Dendritic cell treated with granulocyte-macrophage colony-stimulating factor and Interleukin-4, amounts not matched to agents 40 ng/mL and 50 ng/mL, for 4 days (primary cell): ENCODE measurements at regions not wholly inside any gene's neighbourhood (a gene's known extent, or its start where the extent isn't known, plus 50 kb on each side); places are given as distances from the start of the nearest gene placed in this dataset.

Experiments used
- H3K27ac Mint-ChIP-seq: one replicate; pipeline ENCODE4 v1.8.0; 2022; ENCODE audit warnings: mild to moderate bottlenecking, mixed read lengths
- H3K27me3 Mint-ChIP-seq: one replicate; pipeline ENCODE4 v1.8.0; 2022; ENCODE audit warnings: mild to moderate bottlenecking, mixed read lengths
- H3K36me3 Mint-ChIP-seq: one replicate; pipeline ENCODE4 v1.8.0; 2022; ENCODE audit warnings: low read depth, mixed read lengths
- H3K4me1 Mint-ChIP-seq: one replicate; pipeline ENCODE4 v1.8.0; 2022; ENCODE audit warnings: low read depth, mixed read lengths
- H3K4me3 Mint-ChIP-seq: one replicate; pipeline ENCODE4 v1.8.0; 2022; ENCODE audit warnings: mild to moderate bottlenecking, moderate library complexity, mixed read lengths
- H3K9me3 Mint-ChIP-seq: one replicate; pipeline ENCODE4 v1.8.0; 2022; ENCODE audit warnings: mixed read lengths
- intact Hi-C: fragments of 100-400 bp; cut with micrococcal nuclease; formaldehyde crosslinking; loops from one replicate; pipeline ENCODE4 v1.15.0; 2022

DNA sequence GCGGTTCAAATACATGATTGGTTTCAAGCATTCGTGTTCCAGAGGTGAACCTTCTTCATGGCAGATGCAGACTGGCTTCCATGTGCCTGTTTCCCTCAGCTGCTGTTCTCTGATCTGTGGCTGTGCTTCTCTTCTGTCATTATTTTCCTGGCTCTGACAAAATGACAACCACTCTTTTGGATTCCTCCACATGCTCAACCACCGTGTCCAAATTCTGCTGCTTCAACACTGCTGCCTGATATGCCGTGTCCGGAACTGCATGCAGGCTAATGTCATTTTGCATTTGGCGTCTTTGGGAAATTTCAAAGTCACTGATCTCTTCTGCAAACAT lies 368.7 kb upstream of the ZNF608 start:
- H3K27ac Mint-ChIP-seq, result no peak overlapping the region
- H3K4me1 Mint-ChIP-seq, result peaks cover 7% of the 10 kb centered on the region

DNA sequence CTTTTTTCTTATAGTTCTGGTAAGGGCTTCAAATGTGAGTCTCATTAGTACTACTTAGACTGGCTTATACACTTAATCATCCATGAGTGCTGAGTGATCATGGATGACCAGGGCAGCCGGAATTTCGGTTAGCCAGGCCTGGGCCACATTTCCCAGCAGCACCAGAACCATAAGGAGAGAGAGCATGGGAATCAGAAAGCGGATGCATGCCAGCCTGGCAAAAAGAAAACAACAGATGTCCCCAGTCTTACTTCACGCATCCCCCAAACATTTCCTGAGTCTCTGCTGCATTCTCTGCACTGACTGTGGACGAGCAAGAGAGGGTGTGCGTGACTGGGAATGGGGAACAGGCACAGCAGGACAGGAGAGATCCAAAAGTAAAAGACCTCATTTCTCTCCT lies 371.1 kb upstream of the ZNF608 start:
- H3K27ac Mint-ChIP-seq, result no peak overlapping the region
- no peaks in the 10 kb centered on the region for H3K36me3 Mint-ChIP-seq
- H3K4me1 Mint-ChIP-seq, result peaks cover 7% of the 10 kb centered on the region
- peaks cover 17% of the 10 kb centered on the region for H3K27me3 Mint-ChIP-seq
- intact Hi-C loops, result no loop called here
- no peaks in the 10 kb centered on the region for H3K9me3 Mint-ChIP-seq
- no peak overlapping the region for H3K4me3 Mint-ChIP-seq

More for the DNA sequence above, 368.7 kb upstream of the ZNF608 start:
- intact Hi-C loops, result no loop called here
- Mint-ChIP-seq H3K27me3 (peaks cover 17% of the 10 kb centered on the region), H3K36me3 (no peaks in the 10 kb centered on the region), H3K4me3 (no peak overlapping the region), H3K9me3 (peaks cover 12% of the 10 kb centered on the region)

DNA sequence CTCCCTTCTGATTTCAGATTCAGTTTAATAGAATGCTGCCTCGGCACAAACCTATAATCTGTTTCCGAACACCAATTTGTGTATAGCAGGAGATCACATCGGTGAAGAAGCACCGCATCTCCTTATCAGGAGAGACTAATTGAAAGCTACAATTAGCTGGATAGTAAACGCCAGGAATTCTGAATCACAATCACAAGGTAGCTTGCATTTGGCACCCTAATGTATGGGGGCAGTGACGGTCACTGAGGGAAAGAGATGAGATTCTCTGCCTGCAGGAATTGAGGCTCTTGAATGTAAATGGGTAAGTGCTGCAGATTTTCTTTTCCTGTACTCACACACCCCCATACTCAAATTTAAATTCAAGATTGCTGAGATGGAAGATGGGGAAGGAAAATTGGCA lies 373.6 kb upstream of the ZNF608 start:
- no peaks in the 10 kb centered on the region for H3K9me3 Mint-ChIP-seq
- H3K4me3 Mint-ChIP-seq, result no peak overlapping the region
- H3K27ac Mint-ChIP-seq, result no peak overlapping the region
- H3K27me3 Mint-ChIP-seq, result peaks cover 15% of the 10 kb centered on the region
- intact Hi-C loops, result no loop called here
- H3K36me3 Mint-ChIP-seq, result no peaks in the 10 kb centered on the region
- no peaks in the 10 kb centered on the region for H3K4me1 Mint-ChIP-seq

DNA sequence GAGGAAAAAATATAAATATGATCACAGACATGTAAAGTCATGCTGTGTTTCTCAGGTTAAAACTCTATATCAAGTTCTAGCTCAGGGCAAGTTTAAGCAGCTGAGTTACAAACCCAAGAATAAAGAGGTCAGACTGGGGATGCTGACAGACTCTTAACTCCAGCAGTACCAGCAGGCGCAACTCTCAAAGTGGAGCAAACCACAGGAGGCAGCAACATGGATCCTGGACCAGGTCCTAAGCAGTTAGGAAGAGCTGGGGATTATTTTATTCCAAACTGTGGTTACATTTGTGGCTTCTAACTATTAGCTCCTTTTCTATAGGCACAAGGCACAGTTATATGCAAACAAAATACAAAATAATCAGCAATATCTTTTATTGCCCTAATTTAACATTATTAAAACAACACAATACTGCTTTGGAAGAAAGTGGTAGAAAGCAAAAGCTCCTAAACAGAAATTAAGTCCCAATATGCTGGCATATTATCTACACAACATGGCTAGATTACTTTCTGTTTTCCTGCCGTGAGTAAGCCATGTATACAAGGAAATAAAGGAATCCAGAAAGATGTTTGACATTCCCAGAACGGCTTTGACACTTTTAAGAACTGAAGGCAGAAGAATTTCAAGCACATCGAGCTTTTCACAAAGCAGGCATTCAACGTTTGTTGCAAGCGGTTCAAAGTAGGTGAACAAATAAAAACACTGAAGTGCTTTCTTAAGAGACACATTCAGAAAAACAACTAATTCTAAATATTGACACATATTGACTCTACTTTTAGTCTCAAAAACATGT lies 378.8 kb upstream of the ZNF608 start:
- Mint-ChIP-seq H3K36me3 (no peaks in the 10 kb centered on the region), H3K4me1 (no peaks in the 10 kb centered on the region), H3K27ac (no peak overlapping the region), H3K4me3 (no peak overlapping the region), H3K27me3 (no peaks in the 10 kb centered on the region), H3K9me3 (no peaks in the 10 kb centered on the region)
- intact Hi-C loops, result no loop called here

DNA sequence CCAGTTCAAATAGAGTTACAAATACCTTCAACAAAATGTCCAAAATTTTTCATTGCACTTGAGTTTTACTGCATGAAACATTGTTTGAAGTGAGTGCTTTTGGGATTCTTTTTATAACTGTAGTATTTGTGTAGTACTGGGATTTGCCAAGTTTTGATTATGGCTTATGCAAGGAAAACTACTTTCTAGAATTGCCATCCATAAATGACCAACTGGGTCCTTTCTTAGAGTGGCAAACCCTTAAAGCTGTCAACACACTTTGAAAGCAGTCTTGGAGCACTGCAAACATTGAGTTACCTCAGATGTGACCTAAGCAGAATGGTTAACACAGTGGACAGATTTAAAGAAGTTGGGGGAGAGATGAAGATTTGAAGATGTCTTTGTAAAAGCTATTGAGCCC lies 379.6 kb upstream of the ZNF608 start:
- Mint-ChIP-seq H3K27ac (no peak overlapping the region), H3K9me3 (no peaks in the 10 kb centered on the region), H3K27me3 (no peaks in the 10 kb centered on the region), H3K36me3 (no peaks in the 10 kb centered on the region), H3K4me3 (no peak overlapping the region), H3K4me1 (no peaks in the 10 kb centered on the region)
- intact Hi-C loops, result no loop called here

DNA sequence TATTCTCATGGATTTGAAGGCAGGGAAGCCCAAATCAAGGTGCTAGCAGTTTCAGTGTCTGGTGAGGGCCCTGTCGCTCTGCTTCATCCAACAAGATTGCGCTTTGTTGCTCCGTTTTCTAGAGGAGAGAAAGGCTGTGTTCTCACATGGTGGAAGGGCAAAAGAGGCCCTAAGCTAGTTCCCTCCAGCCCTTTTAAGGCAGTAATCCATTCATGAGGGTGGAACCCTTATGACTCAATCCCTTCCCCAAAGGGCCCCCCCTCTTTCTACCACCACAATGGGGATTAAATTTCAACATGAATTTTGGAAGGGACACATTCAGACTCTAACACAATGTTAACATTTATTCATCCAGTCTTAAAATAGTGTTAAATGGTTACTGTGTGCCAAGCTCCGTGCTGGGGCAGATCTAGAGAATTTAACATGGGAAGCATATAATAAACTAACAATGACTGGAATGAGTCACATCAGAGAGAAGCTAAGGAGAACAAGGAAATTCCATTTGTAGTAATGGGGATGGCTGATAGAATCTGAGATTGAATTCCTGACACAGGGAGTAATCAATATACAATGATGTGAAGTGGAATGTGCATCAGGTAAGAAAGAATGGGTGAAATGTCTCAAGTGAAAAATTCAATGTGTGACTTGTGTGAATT lies 382.8 kb upstream of the ZNF608 start:
- Mint-ChIP-seq H3K27me3 (no peaks in the 10 kb centered on the region), H3K9me3 (no peaks in the 10 kb centered on the region), H3K27ac (no peak overlapping the region), H3K4me3 (no peak overlapping the region), H3K36me3 (no peaks in the 10 kb centered on the region), H3K4me1 (no peaks in the 10 kb centered on the region)
- intact Hi-C loops, result no loop called here

DNA sequence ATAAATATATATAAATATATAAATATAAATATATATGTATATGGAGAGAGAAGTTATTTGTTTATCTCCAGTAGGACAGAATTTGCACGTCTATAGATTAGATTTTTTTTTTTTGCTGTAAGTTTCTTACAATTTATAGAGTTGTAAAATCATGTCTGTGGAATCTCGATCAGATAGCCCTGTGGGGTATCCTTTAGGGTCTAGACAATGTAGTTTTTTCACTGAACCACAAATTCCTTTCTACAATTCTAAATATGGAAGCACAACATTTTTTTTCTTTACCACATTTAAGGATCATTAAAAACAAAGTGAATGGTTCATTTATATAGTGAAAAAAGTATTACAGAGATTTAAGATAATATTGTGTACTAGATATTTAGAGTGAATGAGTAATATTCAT lies 384.2 kb upstream of the ZNF608 start:
- Mint-ChIP-seq H3K36me3 (no peaks in the 10 kb centered on the region), H3K4me1 (no peaks in the 10 kb centered on the region), H3K4me3 (no peak overlapping the region), H3K27me3 (no peaks in the 10 kb centered on the region), H3K9me3 (no peaks in the 10 kb centered on the region), H3K27ac (no peak overlapping the region)
- intact Hi-C loops, result no loop called here

DNA sequence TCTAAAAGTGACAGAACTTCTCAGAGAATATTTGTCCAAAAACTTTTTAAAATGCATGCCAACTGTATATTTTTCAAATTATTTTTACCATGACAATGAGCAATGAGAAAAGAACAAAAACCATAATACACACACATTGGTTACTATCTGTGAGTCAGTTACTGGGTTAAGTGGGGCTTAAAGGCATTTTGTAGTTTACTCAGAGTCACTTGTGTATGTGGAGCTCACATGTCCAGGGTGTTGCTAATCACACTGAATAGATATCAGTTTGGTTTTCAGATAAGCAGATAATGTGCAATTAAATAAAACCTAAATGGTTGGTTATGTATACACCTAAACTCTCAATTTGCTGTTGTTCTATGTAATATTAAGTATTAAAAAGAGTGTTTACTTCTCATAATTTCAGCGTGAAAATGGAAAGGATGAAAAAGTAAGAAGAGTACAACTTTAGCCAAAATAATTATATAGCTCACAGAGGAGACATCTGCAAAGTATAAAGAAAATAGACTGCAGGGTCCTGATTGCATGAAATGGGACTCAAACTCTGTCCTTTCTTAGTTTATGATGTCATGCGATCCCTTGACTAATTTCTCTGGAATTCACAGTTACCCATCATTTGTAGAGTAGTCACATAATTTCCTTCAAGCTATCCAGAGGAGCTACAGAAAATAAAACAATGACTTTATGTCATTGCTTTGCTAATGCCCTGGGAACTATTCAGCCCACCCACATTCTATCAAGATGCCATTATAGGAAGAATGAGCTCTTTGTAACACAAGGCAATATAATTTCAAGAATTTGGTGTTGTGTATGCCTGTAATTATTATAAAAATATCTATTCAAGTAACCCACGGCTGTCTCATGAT lies 388.0 kb upstream of the ZNF608 start:
- H3K4me3 Mint-ChIP-seq, result no peak overlapping the region
- peaks cover 8% of the 10 kb centered on the region for H3K9me3 Mint-ChIP-seq
- intact Hi-C loops, result no loop called here
- H3K36me3 Mint-ChIP-seq, result no peaks in the 10 kb centered on the region
- no peak overlapping the region for H3K27ac Mint-ChIP-seq
- H3K4me1 Mint-ChIP-seq, result no peaks in the 10 kb centered on the region
- H3K27me3 Mint-ChIP-seq, result no peaks in the 10 kb centered on the region

DNA sequence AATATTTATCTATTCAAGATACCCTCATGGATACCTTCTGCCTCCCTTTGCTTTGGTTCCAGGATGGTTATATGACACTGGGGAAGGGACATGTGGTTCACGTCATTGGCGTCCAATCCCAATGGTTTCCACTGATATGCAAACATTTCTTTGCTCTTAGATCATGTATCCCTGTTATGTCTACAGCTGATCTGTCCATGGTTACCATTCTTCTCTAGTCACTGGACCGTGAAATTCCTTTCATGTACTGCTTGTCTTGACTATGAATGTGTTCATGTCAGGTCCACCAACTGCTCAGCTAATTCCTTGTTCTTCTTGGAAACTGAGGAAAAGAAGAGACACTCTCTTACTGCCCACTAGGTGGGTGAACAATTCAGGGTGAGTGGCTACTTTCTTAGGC lies 391.1 kb upstream of the ZNF608 start:
- H3K4me3 Mint-ChIP-seq, result no peak overlapping the region
- no peak overlapping the region for H3K27ac Mint-ChIP-seq
- no peaks in the 10 kb centered on the region for H3K36me3 Mint-ChIP-seq
- peaks cover 8% of the 10 kb centered on the region for H3K9me3 Mint-ChIP-seq
- no peaks in the 10 kb centered on the region for H3K4me1 Mint-ChIP-seq
- intact Hi-C loops, result no loop called here
- no peaks in the 10 kb centered on the region for H3K27me3 Mint-ChIP-seq

DNA sequence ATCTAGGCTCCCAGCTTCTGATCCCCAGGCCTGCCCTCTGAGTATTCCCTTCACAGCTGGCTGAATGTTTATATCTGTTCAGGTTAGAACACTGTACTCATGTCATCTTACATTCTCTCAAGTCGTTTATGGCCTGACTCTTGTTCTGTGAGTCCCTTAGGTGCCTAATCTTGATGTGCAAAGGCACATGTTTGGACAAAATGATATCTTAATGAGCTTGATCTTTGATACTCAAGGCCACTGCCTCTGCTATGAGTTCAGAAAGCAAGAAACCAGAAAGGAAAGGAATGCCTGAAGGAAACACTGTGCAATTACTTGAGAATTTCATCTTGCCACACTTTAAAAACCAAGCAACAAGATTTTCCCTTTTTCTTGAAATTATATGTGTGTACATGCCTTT lies 391.8 kb upstream of the ZNF608 start:
- peaks cover 8% of the 10 kb centered on the region for H3K9me3 Mint-ChIP-seq
- no peaks in the 10 kb centered on the region for H3K27me3 Mint-ChIP-seq
- H3K4me3 Mint-ChIP-seq, result no peak overlapping the region
- no peaks in the 10 kb centered on the region for H3K4me1 Mint-ChIP-seq
- intact Hi-C loops, result no loop called here
- no peak overlapping the region for H3K27ac Mint-ChIP-seq
- H3K36me3 Mint-ChIP-seq, result no peaks in the 10 kb centered on the region

DNA sequence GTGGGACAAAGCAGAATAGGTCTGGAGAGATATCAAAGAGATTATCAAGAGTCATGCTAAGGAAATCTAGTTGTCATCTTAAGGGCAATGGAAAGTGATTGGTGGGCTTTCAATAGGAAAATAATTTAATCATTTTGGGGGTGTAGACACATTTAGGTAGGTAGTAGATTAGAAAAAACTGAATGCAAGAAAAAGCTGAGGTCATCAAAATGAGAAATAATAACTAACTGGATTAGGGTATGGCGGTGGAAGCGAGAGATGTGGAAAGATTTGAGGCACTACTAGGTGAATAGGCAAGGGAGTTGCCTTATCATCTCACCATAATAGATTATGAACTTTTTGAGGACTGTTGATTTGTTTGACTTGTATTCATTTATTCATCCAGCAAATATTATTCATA lies 393.2 kb upstream of the ZNF608 start:
- Mint-ChIP-seq H3K27me3 (no peaks in the 10 kb centered on the region), H3K9me3 (peaks cover 8% of the 10 kb centered on the region), H3K4me3 (no peak overlapping the region), H3K36me3 (no peaks in the 10 kb centered on the region), H3K4me1 (no peaks in the 10 kb centered on the region), H3K27ac (no peak overlapping the region)
- intact Hi-C loops, result no loop called here

DNA sequence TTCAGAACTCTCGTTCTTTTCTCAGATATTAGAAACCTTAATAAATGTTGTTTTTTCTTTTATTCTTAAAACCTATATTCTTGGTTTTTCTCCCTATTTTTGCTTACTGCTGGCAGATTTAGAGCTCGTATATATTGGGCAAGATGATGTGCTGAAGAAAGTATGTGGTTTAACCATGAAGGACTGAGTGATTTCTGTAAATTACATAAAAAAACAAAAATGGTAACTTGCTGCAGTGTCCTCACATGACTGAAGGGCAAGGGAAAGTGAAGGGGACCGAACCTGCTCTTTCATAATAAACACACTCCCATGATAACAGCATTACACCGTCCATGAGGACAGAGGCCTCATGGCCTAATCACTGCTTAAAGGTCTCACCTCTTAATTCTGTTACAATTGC lies 393.8 kb upstream of the ZNF608 start:
- intact Hi-C loops, result no loop called here
- Mint-ChIP-seq H3K27me3 (no peaks in the 10 kb centered on the region), H3K36me3 (no peaks in the 10 kb centered on the region), H3K27ac (no peak overlapping the region), H3K4me1 (no peaks in the 10 kb centered on the region), H3K9me3 (peaks cover 8% of the 10 kb centered on the region), H3K4me3 (no peak overlapping the region)

DNA sequence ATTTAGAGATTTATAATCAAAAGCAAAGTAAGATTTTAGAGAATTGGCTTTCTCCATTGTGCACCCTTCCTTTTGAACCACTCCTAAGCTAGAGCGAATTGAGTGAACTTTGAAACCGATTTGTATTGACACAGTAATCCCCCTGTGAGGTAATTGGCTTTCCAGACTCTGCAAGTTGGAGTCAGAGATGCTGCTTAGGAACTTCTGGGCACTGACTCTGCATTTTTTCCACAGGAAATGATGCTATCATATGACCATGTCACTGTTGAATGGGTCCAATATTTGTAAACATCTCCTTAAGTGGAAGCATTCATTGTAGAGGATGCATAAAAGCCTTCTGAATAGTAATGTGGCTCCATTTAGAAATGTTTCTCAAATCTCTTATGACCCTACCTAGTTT lies 394.4 kb upstream of the ZNF608 start:
- no peaks in the 10 kb centered on the region for H3K36me3 Mint-ChIP-seq
- H3K4me3 Mint-ChIP-seq, result no peak overlapping the region
- intact Hi-C loops, result no loop called here
- H3K4me1 Mint-ChIP-seq, result no peaks in the 10 kb centered on the region
- H3K27ac Mint-ChIP-seq, result no peak overlapping the region
- H3K27me3 Mint-ChIP-seq, result no peaks in the 10 kb centered on the region
- H3K9me3 Mint-ChIP-seq, result peaks cover 8% of the 10 kb centered on the region

DNA sequence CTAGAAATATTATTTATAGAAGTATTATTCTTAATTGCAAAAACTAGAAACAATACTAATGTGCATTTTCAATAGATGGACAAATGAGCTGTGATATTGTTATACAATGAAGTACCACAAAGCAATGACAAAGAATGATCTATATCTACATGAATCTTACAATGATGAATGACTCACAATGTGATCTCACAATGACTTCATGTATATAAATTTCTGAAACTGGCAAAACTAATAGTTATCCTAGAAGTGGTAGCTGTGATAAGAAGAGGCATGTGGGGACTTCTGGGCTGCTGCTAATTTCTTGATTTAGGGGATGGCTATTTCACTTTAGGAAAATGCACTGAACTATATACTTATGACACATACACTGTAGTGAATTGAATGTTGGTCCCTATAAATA lies 396.0 kb upstream of the ZNF608 start:
- Mint-ChIP-seq H3K4me3 (no peak overlapping the region), H3K4me1 (no peaks in the 10 kb centered on the region), H3K27ac (no peak overlapping the region), H3K36me3 (no peaks in the 10 kb centered on the region), H3K9me3 (peaks cover 8% of the 10 kb centered on the region), H3K27me3 (no peaks in the 10 kb centered on the region)
- intact Hi-C loops, result no loop called here
